ENCODE measurements at regions not wholly inside any gene's neighbourhood (a gene's known extent, or its start where the extent isn't known, plus 50 kb on each side); places are given as distances from the start of the nearest gene placed in this dataset.

DNA sequence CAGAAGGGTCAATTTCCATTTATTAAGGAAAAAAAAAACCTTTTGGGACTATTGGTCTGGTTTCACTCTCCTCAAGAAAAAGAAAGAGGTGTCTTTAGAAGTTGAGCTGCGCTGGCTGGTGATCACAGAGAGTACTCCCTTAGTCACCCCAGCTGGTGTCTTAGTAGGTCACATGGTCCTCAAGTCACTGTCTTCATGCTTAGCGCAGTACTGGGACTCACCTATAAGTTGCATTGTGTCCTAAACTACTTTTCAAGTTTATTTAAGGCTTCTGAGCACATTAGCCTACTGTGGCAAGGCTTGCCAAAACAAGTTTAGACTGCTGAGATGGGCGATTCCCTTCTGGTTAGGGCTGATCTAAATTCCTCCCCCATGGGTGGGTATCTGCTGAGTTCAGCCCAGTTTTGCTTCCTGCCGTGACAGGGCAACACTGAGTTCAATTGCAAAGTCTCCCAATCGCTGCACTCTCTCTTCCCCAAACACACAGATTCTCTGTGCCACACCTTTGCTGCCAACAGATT, 824.9 kb upstream of the CRIM1 start:
- Histone ChIP-seq H3K36me3 (ENCODE audit: control insufficient read depth, insufficient read depth, low read length) (no peaks in the 10 kb centered on the region), H3K4me3 (replicated peaks; ENCODE audit: low read depth, low read length) (no peak overlapping the region), H3K27me3 (replicated peaks; ENCODE audit: control insufficient read depth, insufficient read depth, low read length) (no peaks in the 10 kb centered on the region)
- TF ChIP-seq, protein P1, sequence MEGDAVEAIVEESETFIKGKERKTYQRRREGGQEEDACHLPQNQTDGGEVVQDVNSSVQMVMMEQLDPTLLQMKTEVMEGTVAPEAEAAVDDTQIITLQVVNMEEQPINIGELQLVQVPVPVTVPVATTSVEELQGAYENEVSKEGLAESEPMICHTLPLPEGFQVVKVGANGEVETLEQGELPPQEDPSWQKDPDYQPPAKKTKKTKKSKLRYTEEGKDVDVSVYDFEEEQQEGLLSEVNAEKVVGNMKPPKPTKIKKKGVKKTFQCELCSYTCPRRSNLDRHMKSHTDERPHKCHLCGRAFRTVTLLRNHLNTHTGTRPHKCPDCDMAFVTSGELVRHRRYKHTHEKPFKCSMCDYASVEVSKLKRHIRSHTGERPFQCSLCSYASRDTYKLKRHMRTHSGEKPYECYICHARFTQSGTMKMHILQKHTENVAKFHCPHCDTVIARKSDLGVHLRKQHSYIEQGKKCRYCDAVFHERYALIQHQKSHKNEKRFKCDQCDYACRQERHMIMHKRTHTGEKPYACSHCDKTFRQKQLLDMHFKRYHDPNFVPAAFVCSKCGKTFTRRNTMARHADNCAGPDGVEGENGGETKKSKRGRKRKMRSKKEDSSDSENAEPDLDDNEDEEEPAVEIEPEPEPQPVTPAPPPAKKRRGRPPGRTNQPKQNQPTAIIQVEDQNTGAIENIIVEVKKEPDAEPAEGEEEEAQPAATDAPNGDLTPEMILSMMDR (IDR thresholded peaks at IDR 0.05; ENCODE audit: insufficient read depth, low read length, poor library complexity, severe bottlenecking): no peak
- no peak for DNase-seq (ENCODE audit: extremely low read depth, insufficient read length)

DNA sequence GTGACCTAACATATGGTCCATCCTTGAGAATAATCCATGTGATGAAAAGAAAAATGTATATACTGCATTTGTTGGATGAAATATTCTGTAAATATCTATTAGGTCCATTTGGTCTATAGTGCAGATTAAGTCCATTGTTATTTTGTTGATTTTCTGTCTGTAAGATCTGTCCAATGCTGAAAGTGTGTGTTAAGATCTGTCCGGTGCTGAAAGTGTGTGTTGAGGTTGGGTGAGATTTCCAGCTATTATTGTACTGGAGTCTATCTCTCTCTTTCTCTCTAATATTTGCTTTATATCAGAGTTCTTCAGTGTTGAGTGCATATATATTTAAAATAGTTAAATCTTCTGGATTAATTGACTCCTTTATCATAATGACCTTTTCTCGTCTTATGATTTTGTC, 828.8 kb upstream of the CRIM1 start:
- no peak overlapping the region for H3K4me3 ChIP-seq (replicated peaks; ENCODE audit: low read depth, low read length)
- TF ChIP-seq, protein P1 (IDR thresholded peaks at IDR 0.05; ENCODE audit: insufficient read depth, low read length, poor library complexity, severe bottlenecking): no peak
- no peaks in the 10 kb centered on the region for H3K36me3 ChIP-seq (ENCODE audit: control insufficient read depth, insufficient read depth, low read length)
- H3K27me3 ChIP-seq (replicated peaks; ENCODE audit: control insufficient read depth, insufficient read depth, low read length): no peaks in the 10 kb centered on the region
- DNase-seq (ENCODE audit: extremely low read depth, insufficient read length): no peak

DNA sequence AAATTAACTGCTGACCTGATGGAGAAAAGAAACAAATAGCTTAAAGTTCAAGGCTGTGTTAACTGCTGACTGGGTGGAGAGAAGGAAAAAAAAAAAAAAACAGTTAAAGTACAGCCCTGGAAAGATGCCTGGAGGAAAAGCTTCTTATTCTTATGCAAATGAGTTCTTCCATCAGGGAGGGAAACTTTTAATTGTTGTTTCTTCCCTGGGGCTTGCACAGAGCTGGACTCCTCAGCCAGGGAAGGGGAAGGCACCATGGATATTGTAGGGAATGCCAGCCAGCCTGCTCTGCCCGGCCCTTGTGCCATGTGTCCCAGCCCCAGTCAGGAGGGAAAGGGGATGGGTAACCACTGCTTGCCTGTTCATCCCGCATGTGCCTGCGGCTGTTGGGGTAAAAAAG, 833.1 kb upstream of the CRIM1 start:
- no peak for DNase-seq (ENCODE audit: extremely low read depth, insufficient read length)

DNA sequence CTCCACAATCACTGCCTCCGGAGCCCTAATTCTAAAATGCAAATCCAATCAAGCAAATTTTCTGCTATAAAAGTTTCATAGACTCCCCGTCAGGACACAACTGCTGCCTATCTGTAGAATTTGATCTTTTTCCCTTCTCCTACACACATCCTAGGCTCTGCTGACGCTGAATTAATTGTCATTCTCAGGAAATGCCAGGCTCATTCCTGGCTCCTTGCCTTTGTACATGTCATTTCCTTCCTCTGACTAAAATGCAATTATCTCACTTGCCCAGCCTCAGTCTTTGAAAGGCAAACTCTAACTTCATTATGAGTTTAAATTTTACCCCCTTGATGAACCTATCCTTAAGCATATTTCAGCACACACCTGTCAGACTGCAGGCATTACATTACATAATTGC, 844.9 kb upstream of the CRIM1 start:
- Histone ChIP-seq H3K27me3 (replicated peaks; ENCODE audit: control insufficient read depth, insufficient read depth, low read length) (no peaks in the 10 kb centered on the region), H3K36me3 (ENCODE audit: control insufficient read depth, insufficient read depth, low read length) (no peaks in the 10 kb centered on the region), H3K4me3 (replicated peaks; ENCODE audit: low read depth, low read length) (no peak overlapping the region)
- TF ChIP-seq, protein P1 (IDR thresholded peaks at IDR 0.05; ENCODE audit: insufficient read depth, low read length, poor library complexity, severe bottlenecking): no peak
- no peak for DNase-seq (ENCODE audit: extremely low read depth, insufficient read length)

More for the DNA sequence above, 833.1 kb upstream of the CRIM1 start:
- TF ChIP-seq, protein P1 (IDR thresholded peaks at IDR 0.05; ENCODE audit: insufficient read depth, low read length, poor library complexity, severe bottlenecking): no peak
- Histone ChIP-seq H3K27me3 (replicated peaks; ENCODE audit: control insufficient read depth, insufficient read depth, low read length) (no peaks in the 10 kb centered on the region), H3K36me3 (ENCODE audit: control insufficient read depth, insufficient read depth, low read length) (no peaks in the 10 kb centered on the region), H3K4me3 (replicated peaks; ENCODE audit: low read depth, low read length) (no peak overlapping the region)

DNA sequence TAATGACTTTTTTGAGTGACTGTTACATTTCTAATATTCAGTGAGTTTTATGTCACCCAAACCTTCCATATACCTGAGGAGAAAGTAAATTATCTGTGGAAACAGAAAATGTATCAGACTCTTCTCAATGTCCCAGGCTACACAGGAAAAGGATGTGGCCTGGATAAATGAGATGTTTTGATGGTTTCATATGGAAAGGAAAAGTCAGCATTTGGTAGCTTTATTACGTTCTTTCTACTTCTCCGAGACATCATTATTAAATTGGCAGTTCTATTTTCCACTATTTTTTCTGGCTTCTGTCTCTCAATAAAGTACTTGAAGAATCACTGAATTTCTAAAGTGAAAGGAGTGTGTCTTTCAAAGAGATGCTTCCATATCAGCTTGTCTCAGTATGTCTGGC, 847.0 kb upstream of the CRIM1 start:
- no peaks in the 10 kb centered on the region for H3K27me3 ChIP-seq (replicated peaks; ENCODE audit: control insufficient read depth, insufficient read depth, low read length)
- H3K4me3 ChIP-seq (replicated peaks; ENCODE audit: low read depth, low read length): no peak overlapping the region
- TF ChIP-seq, protein P1 (IDR thresholded peaks at IDR 0.05; ENCODE audit: insufficient read depth, low read length, poor library complexity, severe bottlenecking): no peak
- DNase-seq (ENCODE audit: extremely low read depth, insufficient read length): no peak
- no peaks in the 10 kb centered on the region for H3K36me3 ChIP-seq (ENCODE audit: control insufficient read depth, insufficient read depth, low read length)

DNA sequence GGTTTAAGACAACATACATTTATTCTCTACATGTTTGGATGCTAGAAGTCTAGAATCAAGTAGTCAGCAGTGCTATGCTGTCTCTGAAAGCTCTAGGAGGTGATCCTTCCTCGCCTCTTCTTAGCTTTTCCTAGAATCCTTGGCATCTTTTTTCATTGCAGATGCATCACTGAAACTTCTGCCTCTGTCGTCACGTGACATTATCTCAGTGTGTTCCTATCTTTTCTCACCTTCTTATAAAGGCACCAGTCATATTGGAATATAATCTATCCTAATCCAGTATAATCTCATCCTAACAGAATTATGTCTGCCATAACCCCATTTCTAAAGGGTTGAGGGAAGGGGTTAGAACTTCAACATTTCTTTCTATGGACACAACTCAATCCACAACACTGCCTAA, 851.2 kb upstream of the CRIM1 start:
- no peaks in the 10 kb centered on the region for H3K27me3 ChIP-seq (replicated peaks; ENCODE audit: control insufficient read depth, insufficient read depth, low read length)
- TF ChIP-seq, protein P1 (IDR thresholded peaks at IDR 0.05; ENCODE audit: insufficient read depth, low read length, poor library complexity, severe bottlenecking): no peak
- no peak for DNase-seq (ENCODE audit: extremely low read depth, insufficient read length)
- H3K4me3 ChIP-seq (replicated peaks; ENCODE audit: low read depth, low read length): no peak overlapping the region
- no peaks in the 10 kb centered on the region for H3K36me3 ChIP-seq (ENCODE audit: control insufficient read depth, insufficient read depth, low read length)

Measured in GM06990 (cell line).